Prostate gland (tissue), 2 donors: ENCODE measurements at regions not wholly inside any gene's neighbourhood (a gene's known extent, or its start where the extent isn't known, plus 50 kb on each side); places are given as distances from the start of the nearest gene placed in this dataset.

Experiments used
- POLR2A ChIP-seq: fragments of 450-650 bp; IDR thresholded peaks from one replicate; pipeline ENCODE4 v1.6.1; 2016; ENCODE audit warnings: antibody characterized with exemption, mild to moderate bottlenecking
- TF ChIP-seq, protein P1 (sequence below), 4 experiments: fragments of 200-600 bp in 2 of 4; fragments of 450-650 bp in 2 of 4; sonication (generic) in 2 of 4; IDR thresholded peaks; 1 replicate in 3 of 4; 2 replicates in 1 of 4; pipeline ENCODE4 v1.5.1; 2016 to 2019; ENCODE audit warnings: antibody characterized with exemption in 4 of 4, mild to moderate bottlenecking in 2 of 4, moderate library complexity in 2 of 4

DNA sequence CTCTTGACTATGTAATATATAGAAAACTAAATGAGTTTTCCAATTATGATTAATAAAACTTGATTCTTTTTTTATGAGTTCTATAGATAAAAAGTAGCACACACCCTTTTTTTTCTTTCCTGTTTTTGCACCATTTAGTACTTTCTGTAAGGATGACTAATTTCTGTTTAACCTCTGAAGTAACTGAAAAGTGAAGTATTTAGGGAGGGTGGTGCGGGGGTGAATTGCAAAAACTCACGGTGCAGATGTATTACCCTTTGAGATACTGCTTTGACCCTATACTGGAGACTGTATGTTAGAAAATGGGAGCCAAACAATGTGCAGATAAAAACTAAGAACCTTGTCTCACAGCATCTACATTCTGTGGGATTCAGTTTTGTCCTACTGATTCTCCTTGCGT is 471.6 kb downstream of the DTHD1 start:
- TF ChIP-seq, protein P1, sequence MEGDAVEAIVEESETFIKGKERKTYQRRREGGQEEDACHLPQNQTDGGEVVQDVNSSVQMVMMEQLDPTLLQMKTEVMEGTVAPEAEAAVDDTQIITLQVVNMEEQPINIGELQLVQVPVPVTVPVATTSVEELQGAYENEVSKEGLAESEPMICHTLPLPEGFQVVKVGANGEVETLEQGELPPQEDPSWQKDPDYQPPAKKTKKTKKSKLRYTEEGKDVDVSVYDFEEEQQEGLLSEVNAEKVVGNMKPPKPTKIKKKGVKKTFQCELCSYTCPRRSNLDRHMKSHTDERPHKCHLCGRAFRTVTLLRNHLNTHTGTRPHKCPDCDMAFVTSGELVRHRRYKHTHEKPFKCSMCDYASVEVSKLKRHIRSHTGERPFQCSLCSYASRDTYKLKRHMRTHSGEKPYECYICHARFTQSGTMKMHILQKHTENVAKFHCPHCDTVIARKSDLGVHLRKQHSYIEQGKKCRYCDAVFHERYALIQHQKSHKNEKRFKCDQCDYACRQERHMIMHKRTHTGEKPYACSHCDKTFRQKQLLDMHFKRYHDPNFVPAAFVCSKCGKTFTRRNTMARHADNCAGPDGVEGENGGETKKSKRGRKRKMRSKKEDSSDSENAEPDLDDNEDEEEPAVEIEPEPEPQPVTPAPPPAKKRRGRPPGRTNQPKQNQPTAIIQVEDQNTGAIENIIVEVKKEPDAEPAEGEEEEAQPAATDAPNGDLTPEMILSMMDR (IDR thresholded peaks at IDR 0.05): no peak
- TF ChIP-seq POLR2A: no peak
